DMS79 (cell line): ENCODE measurements at regions not wholly inside any gene's neighbourhood (a gene's known extent, or its start where the extent isn't known, plus 50 kb on each side); places are given as distances from the start of the nearest gene placed in this dataset.
"Not testable (repeated sequence)": the region's sequence is repeated elsewhere in the genome, so short reads cannot be mapped to it uniquely, and the experiment has no call there.

Experiments used
- DNase-seq: peaks from one replicate; lab custom pipeline; 2025; lab: John Stamatoyannopoulos, UW

GRCh38 chr1:4118746-4119515, 218.9 kb upstream of the C1orf174 start:
- no peak for DNase-seq

- no peak for DNase-seq
Observed at GRCh38 chr1:4119516-4120220, 219.6 kb upstream of the C1orf174 start.

- DNase-seq: no peak
Observed at GRCh38 chr1:4120557-4121292, 220.7 kb upstream of the C1orf174 start.

GRCh38 chr1:4121293-4121684, 221.2 kb upstream of the C1orf174 start:
- DNase-seq: no peak

- no peak for DNase-seq
Observed at GRCh38 chr1:4121834-4122512, 221.9 kb upstream of the C1orf174 start.

GRCh38 chr1:4122513-4123160, 222.6 kb upstream of the C1orf174 start:
- DNase-seq: no peak

GRCh38 chr1:4124631-4125145, 224.6 kb upstream of the C1orf174 start:
- DNase-seq: no peak

- no peak for DNase-seq
Observed at GRCh38 chr1:4126251-4126650, 226.2 kb upstream of the C1orf174 start.

- no peak for DNase-seq
Observed at GRCh38 chr1:4126731-4127591, 226.9 kb upstream of the C1orf174 start.

- DNase-seq: no peak
Observed at GRCh38 chr1:4127592-4128140, 227.6 kb upstream of the C1orf174 start.

- no peak for DNase-seq
Observed at GRCh38 chr1:4128616-4129015, 228.5 kb upstream of the C1orf174 start.

- DNase-seq: no peak
Observed at GRCh38 chr1:4129693-4130092, 229.6 kb upstream of the C1orf174 start.

GRCh38 chr1:4130096-4130495, 230.0 kb upstream of the C1orf174 start:
- DNase-seq: no peak

- no peak for DNase-seq
Observed at GRCh38 chr1:4131734-4132133, 231.7 kb upstream of the C1orf174 start.

GRCh38 chr1:4132352-4133296, 232.6 kb upstream of the C1orf174 start:
- no peak for DNase-seq

GRCh38 chr1:4133297-4133938, 233.3 kb upstream of the C1orf174 start:
- DNase-seq: no peak

GRCh38 chr1:4133939-4134321, 233.9 kb upstream of the C1orf174 start:
- no peak for DNase-seq

- DNase-seq: not testable (repeated sequence)
Observed at GRCh38 chr1:4135853-4136252, 235.8 kb upstream of the C1orf174 start.
